ENCODE measurements at regions not wholly inside any gene's neighbourhood (a gene's known extent, or its start where the extent isn't known, plus 50 kb on each side); places are given as distances from the start of the nearest gene placed in this dataset.

GRCh38 chr4:127240764-127241105 is 392.0 kb upstream of the INTU start (continued):
- TF ChIP-seq FOXK2 (IDR thresholded peaks at IDR 0.05): no peak
- no peak for TF ChIP-seq ASH2L (IDR thresholded peaks at IDR 0.05; ENCODE audit: borderline replicate concordance, low read depth)
- TF ChIP-seq BACH1 (IDR thresholded peaks at IDR 0.05; ENCODE audit: borderline replicate concordance): no peak

- Histone ChIP-seq H4K20me1 (ENCODE audit: control insufficient read depth, insufficient read depth) (no peaks in the 10 kb centered on the region), H3K27ac (ENCODE audit: control insufficient read depth, insufficient read depth) (no peak overlapping the region), H3K27me3 (replicated peaks in 1 of 2; ENCODE audit: control insufficient read depth in 2 of 2, insufficient read depth in 2 of 2, low read length in 1 of 2) (no peaks in the 10 kb centered on the region), H3K4me1 (ENCODE audit: control insufficient read depth, insufficient read depth, low read length) (no peaks in the 10 kb centered on the region), H2AFZ (ENCODE audit: control insufficient read depth, low read depth, low read length) (no peak overlapping the region), H3K9ac (ENCODE audit: control insufficient read depth, insufficient read depth, low read length) (no peak overlapping the region), H3K36me3 (ENCODE audit: control insufficient read depth in 2 of 2, insufficient read depth in 2 of 2, low read length in 1 of 2) (no peaks in the 10 kb centered on the region), H3K4me2 (ENCODE audit: control insufficient read depth, insufficient read depth) (no peak overlapping the region), H3K79me2 (ENCODE audit: control insufficient read depth, insufficient read depth, low read length) (no peaks in the 10 kb centered on the region), H3K4me3 (no peak overlapping the region), H3K9me3 (replicated peaks; ENCODE audit: control insufficient read depth, insufficient read depth, low read length) (no peaks in the 10 kb centered on the region)
- CTCF ChIA-PET: no interaction called here
- POLR2A ChIA-PET: no interaction called here
- ATAC-seq: no peak
- SMC1A ChIA-PET (ENCODE audit: uncharacterized antibody, unreplicated experiment): no interaction called here
- in situ Hi-C loops (cut with MboI): no loop called here
- FAIRE-seq: no peak
- intact Hi-C loops (cut with micrococcal nuclease; ENCODE audit: unreplicated experiment): no loop called here
- RAD21 ChIA-PET (ENCODE audit: unreplicated experiment): no interaction called here
- no TSS peak for BruUV-seq (replicated peaks)
- no peak for DNase-seq (ENCODE audit: low read depth, low spot score)
- TF ChIP-seq PML (IDR thresholded peaks at IDR 0.05; ENCODE audit: low read length): no peak
- no peak for TF ChIP-seq TBL1XR1 (IDR thresholded peaks at IDR 0.05; ENCODE audit: low read depth, low read length)
- TF ChIP-seq NKRF (conservative IDR thresholded peaks at IDR 0.05): no peak
- no peak for TF ChIP-seq ZNF207 (IDR thresholded peaks at IDR 0.05; ENCODE audit: borderline replicate concordance)
- WGBS (ENCODE audit: insufficient coverage, insufficient replicate concordance, low lambda C conversion rate, missing lambda C conversion rate): 35% methylated on average over 5 of the region's 5 CpGs
These were observed 388.2 kb upstream of the INTU start for GRCh38 chr4:127244515-127244914.
